Esophagus (tissue), 2 donors: ENCODE measurements at regions not wholly inside any gene's neighbourhood (a gene's known extent, or its start where the extent isn't known, plus 50 kb on each side); places are given as distances from the start of the nearest gene placed in this dataset.

Experiments
- H3K27ac ChIP-seq, 2 donors: one replicate each; pipeline ENCODE4 v1.5.1; 2013; ENCODE audit warnings: low read depth in 2 of 2, mild to moderate bottlenecking in 2 of 2, inconsistent platforms in 1 of 2, low read length in 1 of 2, moderate library complexity in 1 of 2
- H3K27me3 ChIP-seq, 2 donors: one replicate each; pipeline ENCODE4 v1.6.1; 2013; ENCODE audit warnings: low read length in 2 of 2, control low read depth in 1 of 2, mild to moderate bottlenecking in 1 of 2; ENCODE audit not compliant: insufficient read depth in 2 of 2, control insufficient read depth in 1 of 2
- H3K36me3 ChIP-seq, 2 donors: one replicate each; pipeline ENCODE4 v1.6.1; 2013; ENCODE audit warnings: low read length in 1 of 2; ENCODE audit not compliant: control insufficient read depth in 2 of 2, insufficient read depth in 2 of 2
- H3K4me1 ChIP-seq, 2 donors: one replicate each; pipeline ENCODE4 v1.6.1; 2013; ENCODE audit warnings: low read length in 1 of 2; ENCODE audit not compliant: control insufficient read depth in 2 of 2, insufficient read depth in 2 of 2
- H3K4me3 ChIP-seq, 2 donors: one replicate each; pipeline ENCODE4 v1.5.1; 2013; ENCODE audit warnings: low read length in 2 of 2, mild to moderate bottlenecking in 2 of 2, low read depth in 1 of 2, moderate library complexity in 1 of 2
- H3K9me3 ChIP-seq, 2 donors: one replicate each; pipeline ENCODE4 v1.6.1; 2013; ENCODE audit warnings: mild to moderate bottlenecking in 2 of 2, low read depth in 1 of 2, low read length in 1 of 2, moderate library complexity in 1 of 2; ENCODE audit not compliant: control insufficient read depth in 2 of 2, insufficient read depth in 1 of 2
- WGBS, 2 donors: extraction: QIAGEN DNeasy Blood & Tissue Kit; methylation state at CpG; one replicate each; pipeline ENCODE4 v1.1.7; 2013; 5-methylcytosine and 5-hydroxymethylcytosine counted together
- donor health status: healthy with polysubstance abuse.
- donor health status: Bipolar disorder and iron deficiency.

GRCh38 chr2:134072341-134072740 lies 181.5 kb upstream of the MGAT5 start:
- Histone ChIP-seq H3K4me3 (no peak overlapping the region), H3K27ac (no peak overlapping the region), H3K36me3 (no peaks in the 10 kb centered on the region), H3K27me3 (no peaks in the 10 kb centered on the region), H3K9me3 (peaks cover 0 to 2% of the 10 kb centered on the region in 2 donors), H3K4me1 (no peaks in the 10 kb centered on the region)
- WGBS, 2 donors, result 66 to 72% methylated on average over 1 of the region's 1 CpG

GRCh38 chr2:134073023-134073422 lies 180.8 kb upstream of the MGAT5 start:
- H3K4me1 ChIP-seq, result no peaks in the 10 kb centered on the region
- 48 to 52% methylated on average over 2 of the region's 2 CpGs for WGBS, 2 donors
- H3K27me3 ChIP-seq, result no peaks in the 10 kb centered on the region
- H3K9me3 ChIP-seq, result peaks cover 0 to 2% of the 10 kb centered on the region in 2 donors
- no peak overlapping the region for H3K4me3 ChIP-seq
- no peak overlapping the region for H3K27ac ChIP-seq
- no peaks in the 10 kb centered on the region for H3K36me3 ChIP-seq

GRCh38 chr2:134074619-134075018 lies 179.3 kb upstream of the MGAT5 start:
- WGBS, 2 donors, result 77 to 84% methylated on average over 7 of the region's 7 CpGs
- no peaks in the 10 kb centered on the region for H3K4me1 ChIP-seq
- H3K27ac ChIP-seq, result no peak overlapping the region
- no peak overlapping the region for H3K4me3 ChIP-seq
- H3K27me3 ChIP-seq, result no peaks in the 10 kb centered on the region
- H3K9me3 ChIP-seq, result peaks cover 0 to 2% of the 10 kb centered on the region in 2 donors
- no peaks in the 10 kb centered on the region for H3K36me3 ChIP-seq

GRCh38 chr2:134075204-134075603 lies 178.7 kb upstream of the MGAT5 start:
- Histone ChIP-seq H3K27ac (no peak overlapping the region), H3K36me3 (no peaks in the 10 kb centered on the region), H3K27me3 (no peaks in the 10 kb centered on the region), H3K9me3 (peaks cover 0 to 2% of the 10 kb centered on the region in 2 donors), H3K4me1 (no peaks in the 10 kb centered on the region), H3K4me3 (no peak overlapping the region)
- 92 to 97% methylated on average over 4 of the region's 4 CpGs for WGBS, 2 donors

GRCh38 chr2:134078354-134078753 lies 175.5 kb upstream of the MGAT5 start:
- H3K4me3 ChIP-seq, result no peak overlapping the region
- no peaks in the 10 kb centered on the region for H3K27me3 ChIP-seq
- 8 to 10% methylated on average over 1 of the region's 1 CpG for WGBS, 2 donors
- H3K9me3 ChIP-seq, result peaks cover 0 to 2% of the 10 kb centered on the region in 2 donors
- no peaks in the 10 kb centered on the region for H3K4me1 ChIP-seq
- H3K36me3 ChIP-seq, result no peaks in the 10 kb centered on the region
- H3K27ac ChIP-seq, result no peak overlapping the region

GRCh38 chr2:134079373-134079772 lies 174.5 kb upstream of the MGAT5 start:
- WGBS, 2 donors, result 85 to 88% methylated on average over 4 of the region's 4 CpGs
- no peak overlapping the region for H3K27ac ChIP-seq
- no peak overlapping the region for H3K4me3 ChIP-seq
- peaks cover 0 to 2% of the 10 kb centered on the region in 2 donors for H3K9me3 ChIP-seq
- no peaks in the 10 kb centered on the region for H3K4me1 ChIP-seq
- no peaks in the 10 kb centered on the region for H3K27me3 ChIP-seq
- H3K36me3 ChIP-seq, result no peaks in the 10 kb centered on the region

GRCh38 chr2:134080386-134081089 lies 173.3 kb upstream of the MGAT5 start:
- Histone ChIP-seq H3K9me3 (peaks cover 0 to 2% of the 10 kb centered on the region in 2 donors), H3K27ac (no peak overlapping the region), H3K4me3 (no peak overlapping the region), H3K27me3 (no peaks in the 10 kb centered on the region), H3K4me1 (no peaks in the 10 kb centered on the region), H3K36me3 (no peaks in the 10 kb centered on the region)
- 85 to 86% methylated on average over 7 of the region's 7 CpGs for WGBS, 2 donors

GRCh38 chr2:134081238-134081938 lies 172.5 kb upstream of the MGAT5 start:
- WGBS, 2 donors, result 81 to 86% methylated on average over 8 of the region's 8 CpGs
- Histone ChIP-seq H3K4me3 (no peak overlapping the region), H3K27me3 (no peaks in the 10 kb centered on the region)

GRCh38 chr2:134083548-134083947 lies 170.3 kb upstream of the MGAT5 start:
- no peak overlapping the region for H3K4me3 ChIP-seq
- 59 to 75% methylated on average over 5 of the region's 5 CpGs for WGBS, 2 donors
- H3K36me3 ChIP-seq, result no peaks in the 10 kb centered on the region
- H3K27ac ChIP-seq, result no peak overlapping the region
- H3K27me3 ChIP-seq, result no peaks in the 10 kb centered on the region
- no peaks in the 10 kb centered on the region for H3K9me3 ChIP-seq
- no peaks in the 10 kb centered on the region for H3K4me1 ChIP-seq

More at GRCh38 chr2:134081238-134081938, 172.5 kb upstream of the MGAT5 start:
- H3K4me1 ChIP-seq, result no peaks in the 10 kb centered on the region
- no peak overlapping the region for H3K27ac ChIP-seq
- H3K9me3 ChIP-seq, result peaks cover 0 to 2% of the 10 kb centered on the region in 2 donors
- no peaks in the 10 kb centered on the region for H3K36me3 ChIP-seq
